Central memory CD8-positive, alpha-beta T cell (primary cell): ENCODE measurements at regions not wholly inside any gene's neighbourhood (a gene's known extent, or its start where the extent isn't known, plus 50 kb on each side); places are given as distances from the start of the nearest gene placed in this dataset.
"Not testable (repeated sequence)": the region's sequence is repeated elsewhere in the genome, so short reads cannot be mapped to it uniquely, and the experiment has no call there.

Experiments
- ATAC-seq: fragments of 150-1000 bp; cut with Tn5 transposase; replicated peaks from 2 replicates; pipeline ENCODE4 v1.10.0; 2022; ENCODE audit warnings: mild to moderate bottlenecking, moderate FRiP score, moderate number of reproducible peaks; ENCODE audit not compliant: poor library complexity, severe bottlenecking; ENCODE audit errors: extremely low read depth
- DNase-seq, 2 donors: peaks; one replicate each; pipeline ENCODE4 v3.0.0; 2021; ENCODE audit warnings: low spot score in 2 of 2
- H3K27ac Mint-ChIP-seq: one replicate; pipeline ENCODE4 v1.8.0; 2022; ENCODE audit warnings: low read depth, mild to moderate bottlenecking, moderate library complexity, mixed read lengths
- H3K27me3 Mint-ChIP-seq: one replicate; pipeline ENCODE4 v1.8.0; 2022; ENCODE audit warnings: mixed read lengths
- H3K36me3 Mint-ChIP-seq: one replicate; pipeline ENCODE4 v1.8.0; 2022; ENCODE audit warnings: mild to moderate bottlenecking, moderate library complexity, mixed read lengths; ENCODE audit not compliant: insufficient read depth
- H3K4me1 Mint-ChIP-seq: one replicate; pipeline ENCODE4 v1.8.0; 2022; ENCODE audit warnings: mixed read lengths
- H3K4me3 Mint-ChIP-seq: one replicate; pipeline ENCODE4 v1.8.0; 2022; ENCODE audit warnings: mild to moderate bottlenecking, moderate library complexity, mixed read lengths
- H3K9me3 Mint-ChIP-seq: one replicate; pipeline ENCODE4 v1.8.0; 2022; ENCODE audit warnings: mixed read lengths

- no peaks in the 10 kb centered on the region for H3K4me1 Mint-ChIP-seq
- no peak overlapping the region for H3K27ac Mint-ChIP-seq
- ATAC-seq (no peak), DNase-seq (no peak)
- H3K9me3 Mint-ChIP-seq: no peaks in the 10 kb centered on the region
- no peak overlapping the region for H3K4me3 Mint-ChIP-seq
- peaks cover 27% of the 10 kb centered on the region for H3K27me3 Mint-ChIP-seq
- H3K36me3 Mint-ChIP-seq: no peaks in the 10 kb centered on the region
Measured at GRCh38 chr5:102624405-102624804, 125.6 kb upstream of the SLCO6A1 start.

GRCh38 chr5:102625468-102625867 is 126.7 kb upstream of the SLCO6A1 start:
- H3K4me3 Mint-ChIP-seq: no peak overlapping the region
- no peak for DNase-seq
- H3K27me3 Mint-ChIP-seq: peaks cover 19% of the 10 kb centered on the region
- no peak overlapping the region for H3K27ac Mint-ChIP-seq
- H3K36me3 Mint-ChIP-seq: no peaks in the 10 kb centered on the region
- H3K9me3 Mint-ChIP-seq: no peaks in the 10 kb centered on the region
- no peaks in the 10 kb centered on the region for H3K4me1 Mint-ChIP-seq
- no peak for ATAC-seq

- no peak for DNase-seq
- no peak overlapping the region for H3K27ac Mint-ChIP-seq
- no peaks in the 10 kb centered on the region for H3K36me3 Mint-ChIP-seq
- H3K9me3 Mint-ChIP-seq: no peaks in the 10 kb centered on the region
- H3K4me1 Mint-ChIP-seq: no peaks in the 10 kb centered on the region
- H3K27me3 Mint-ChIP-seq: peaks cover 23% of the 10 kb centered on the region
- H3K4me3 Mint-ChIP-seq: no peak overlapping the region
- no peak for ATAC-seq
Measured at GRCh38 chr5:102625928-102626327, 127.1 kb upstream of the SLCO6A1 start.

- H3K4me3 Mint-ChIP-seq: no peak overlapping the region
- H3K9me3 Mint-ChIP-seq: no peaks in the 10 kb centered on the region
- H3K4me1 Mint-ChIP-seq: no peaks in the 10 kb centered on the region
- no peaks in the 10 kb centered on the region for H3K36me3 Mint-ChIP-seq
- H3K27ac Mint-ChIP-seq: no peak overlapping the region
- DNase-seq: no peak
- H3K27me3 Mint-ChIP-seq: peaks cover 34% of the 10 kb centered on the region
- no peak for ATAC-seq
Measured at GRCh38 chr5:102627315-102627714, 127.8 kb upstream of the PAM start.

GRCh38 chr5:102628441-102629175 is 126.5 kb upstream of the PAM start:
- ATAC-seq: no peak
- Mint-ChIP-seq H3K4me1 (no peaks in the 10 kb centered on the region), H3K27ac (no peak overlapping the region), H3K27me3 (peaks cover 38% of the 10 kb centered on the region), H3K36me3 (no peaks in the 10 kb centered on the region), H3K9me3 (no peaks in the 10 kb centered on the region), H3K4me3 (no peak overlapping the region)
- no peak for DNase-seq

GRCh38 chr5:102629827-102630605 is 125.1 kb upstream of the PAM start:
- DNase-seq (no peak), ATAC-seq (no peak)
- Mint-ChIP-seq H3K9me3 (no peaks in the 10 kb centered on the region), H3K4me3 (no peak overlapping the region), H3K27ac (no peak overlapping the region), H3K27me3 (peaks cover 35% of the 10 kb centered on the region), H3K4me1 (no peaks in the 10 kb centered on the region), H3K36me3 (no peaks in the 10 kb centered on the region)

GRCh38 chr5:102635399-102635798 is 119.7 kb upstream of the PAM start:
- H3K27me3 Mint-ChIP-seq: peaks cover 44% of the 10 kb centered on the region
- H3K9me3 Mint-ChIP-seq, H3K4me1 Mint-ChIP-seq, H3K4me3 Mint-ChIP-seq, DNase-seq, ATAC-seq, H3K36me3 Mint-ChIP-seq, H3K27ac Mint-ChIP-seq: not testable (repeated sequence)

GRCh38 chr5:102638316-102638715 is 116.8 kb upstream of the PAM start:
- Mint-ChIP-seq H3K4me1 (no peaks in the 10 kb centered on the region), H3K4me3 (no peak overlapping the region), H3K27me3 (peaks cover 42% of the 10 kb centered on the region), H3K36me3 (no peaks in the 10 kb centered on the region), H3K9me3 (peaks cover 6% of the 10 kb centered on the region), H3K27ac (no peak overlapping the region)
- no peak for DNase-seq
- ATAC-seq: no peak

GRCh38 chr5:102638912-102639652 is 116.0 kb upstream of the PAM start:
- Mint-ChIP-seq H3K4me1 (no peaks in the 10 kb centered on the region), H3K9me3 (peaks cover 6% of the 10 kb centered on the region), H3K27ac (no peak overlapping the region), H3K36me3 (no peaks in the 10 kb centered on the region), H3K27me3 (peaks cover 49% of the 10 kb centered on the region), H3K4me3 (no peak overlapping the region)
- DNase-seq (no peak), ATAC-seq (no peak)

GRCh38 chr5:102649731-102650130 is 105.4 kb upstream of the PAM start:
- Mint-ChIP-seq H3K27me3 (peaks cover 24% of the 10 kb centered on the region), H3K9me3 (no peaks in the 10 kb centered on the region), H3K4me1 (no peaks in the 10 kb centered on the region), H3K4me3 (no peak overlapping the region), H3K36me3 (no peaks in the 10 kb centered on the region), H3K27ac (no peak overlapping the region)
- DNase-seq: no peak
- no peak for ATAC-seq

GRCh38 chr5:102651466-102651865 is 103.6 kb upstream of the PAM start:
- DNase-seq (no peak), ATAC-seq (no peak)
- Mint-ChIP-seq H3K27me3 (peaks cover 15% of the 10 kb centered on the region), H3K4me1 (no peaks in the 10 kb centered on the region), H3K9me3 (no peaks in the 10 kb centered on the region), H3K36me3 (no peaks in the 10 kb centered on the region), H3K27ac (no peak overlapping the region), H3K4me3 (no peak overlapping the region)

- Mint-ChIP-seq H3K27ac (no peak overlapping the region), H3K4me1 (no peaks in the 10 kb centered on the region), H3K4me3 (no peak overlapping the region), H3K27me3 (peaks cover 9% of the 10 kb centered on the region), H3K9me3 (no peaks in the 10 kb centered on the region), H3K36me3 (no peaks in the 10 kb centered on the region)
- ATAC-seq (no peak), DNase-seq (no peak)
Measured at GRCh38 chr5:102654559-102655349, 100.4 kb upstream of the PAM start.
